ENCODE measurements at regions not wholly inside any gene's neighbourhood (a gene's known extent, or its start where the extent isn't known, plus 50 kb on each side); places are given as distances from the start of the nearest gene placed in this dataset.

DNA sequence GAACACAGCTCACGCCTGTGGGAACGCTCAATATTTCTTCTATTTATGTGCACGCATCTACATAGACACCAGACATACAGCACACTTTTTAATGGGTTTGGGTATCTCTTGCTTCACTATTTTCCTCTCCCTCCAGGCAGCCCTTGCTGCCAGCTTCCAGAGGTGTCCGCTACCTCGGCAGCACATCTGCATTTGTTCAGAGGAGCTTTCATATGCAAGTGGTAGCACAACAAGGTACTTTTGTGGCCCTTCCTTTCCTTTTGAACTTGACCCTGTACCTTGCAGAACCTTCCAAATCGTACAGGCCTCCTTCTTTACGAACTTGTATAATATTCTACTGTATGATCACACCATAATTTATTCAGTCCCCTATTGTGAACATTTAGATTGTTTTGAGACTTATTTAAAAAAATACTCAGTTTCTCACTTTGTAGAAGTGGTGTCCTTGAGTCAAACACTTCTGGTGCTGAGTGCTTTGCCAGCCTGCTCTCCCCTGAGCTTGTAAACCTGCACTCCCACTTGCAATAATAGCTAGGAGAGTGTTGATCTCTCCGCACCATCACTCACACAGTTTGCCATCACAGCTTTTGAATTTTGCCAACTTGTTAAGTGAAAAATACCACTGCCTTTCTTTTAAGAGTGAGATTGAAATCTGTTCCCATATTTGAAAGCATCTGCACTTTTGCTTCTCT is 106.0 kb upstream of the ZNF32 start:
- no peak for DNase-seq (ENCODE audit: low read depth, low spot score)
- in situ Hi-C loops (cut with HindIII; ENCODE audit: low sequenced_read_pairs): no loop called here
- TF ChIP-seq, protein P1, sequence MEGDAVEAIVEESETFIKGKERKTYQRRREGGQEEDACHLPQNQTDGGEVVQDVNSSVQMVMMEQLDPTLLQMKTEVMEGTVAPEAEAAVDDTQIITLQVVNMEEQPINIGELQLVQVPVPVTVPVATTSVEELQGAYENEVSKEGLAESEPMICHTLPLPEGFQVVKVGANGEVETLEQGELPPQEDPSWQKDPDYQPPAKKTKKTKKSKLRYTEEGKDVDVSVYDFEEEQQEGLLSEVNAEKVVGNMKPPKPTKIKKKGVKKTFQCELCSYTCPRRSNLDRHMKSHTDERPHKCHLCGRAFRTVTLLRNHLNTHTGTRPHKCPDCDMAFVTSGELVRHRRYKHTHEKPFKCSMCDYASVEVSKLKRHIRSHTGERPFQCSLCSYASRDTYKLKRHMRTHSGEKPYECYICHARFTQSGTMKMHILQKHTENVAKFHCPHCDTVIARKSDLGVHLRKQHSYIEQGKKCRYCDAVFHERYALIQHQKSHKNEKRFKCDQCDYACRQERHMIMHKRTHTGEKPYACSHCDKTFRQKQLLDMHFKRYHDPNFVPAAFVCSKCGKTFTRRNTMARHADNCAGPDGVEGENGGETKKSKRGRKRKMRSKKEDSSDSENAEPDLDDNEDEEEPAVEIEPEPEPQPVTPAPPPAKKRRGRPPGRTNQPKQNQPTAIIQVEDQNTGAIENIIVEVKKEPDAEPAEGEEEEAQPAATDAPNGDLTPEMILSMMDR (IDR thresholded peaks at IDR 0.05; ENCODE audit: low read depth, low read length): no peak
- H3K4me3 ChIP-seq (ENCODE audit: low read depth, low read length): no peak overlapping the region

DNA sequence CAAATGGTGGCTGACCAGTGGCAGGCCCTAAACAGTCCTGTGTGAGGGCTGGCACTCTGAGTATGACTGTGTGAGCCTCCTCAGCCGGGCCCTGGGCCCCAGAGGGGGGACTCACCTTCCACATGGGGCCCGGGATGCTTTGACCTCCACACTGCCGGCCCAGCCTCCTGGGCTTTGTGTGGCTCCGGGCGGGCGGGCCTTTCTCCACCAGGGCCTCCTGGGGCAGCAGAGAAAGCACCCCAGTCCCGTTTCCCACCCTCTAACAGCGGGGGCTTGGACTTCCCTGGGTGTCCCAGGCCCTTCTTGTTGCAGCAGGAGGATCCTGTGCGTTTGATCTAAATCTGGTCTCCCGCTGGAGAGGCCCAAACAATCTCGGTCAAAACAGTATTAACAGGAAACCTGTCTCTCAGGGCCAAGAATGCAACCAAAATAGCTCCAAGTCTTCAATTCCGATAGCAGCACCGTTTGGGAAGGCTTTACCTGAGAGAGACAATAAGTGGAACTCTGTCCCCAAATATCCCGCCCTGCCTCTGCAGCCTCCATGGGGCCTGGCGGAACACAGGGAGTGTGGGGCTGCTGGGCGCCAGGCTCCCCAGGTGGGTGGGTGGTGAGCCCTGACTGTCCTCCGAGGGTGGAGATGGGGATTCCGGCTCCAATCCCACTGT is 104.8 kb upstream of the ZNF32 start:
- no peak for DNase-seq (ENCODE audit: low read depth, low spot score)
- TF ChIP-seq, protein P1 (IDR thresholded peaks at IDR 0.05; ENCODE audit: low read depth, low read length): no peak
- no peak overlapping the region for H3K4me3 ChIP-seq (ENCODE audit: low read depth, low read length)
- in situ Hi-C loops (cut with HindIII; ENCODE audit: low sequenced_read_pairs): no loop called here

DNA sequence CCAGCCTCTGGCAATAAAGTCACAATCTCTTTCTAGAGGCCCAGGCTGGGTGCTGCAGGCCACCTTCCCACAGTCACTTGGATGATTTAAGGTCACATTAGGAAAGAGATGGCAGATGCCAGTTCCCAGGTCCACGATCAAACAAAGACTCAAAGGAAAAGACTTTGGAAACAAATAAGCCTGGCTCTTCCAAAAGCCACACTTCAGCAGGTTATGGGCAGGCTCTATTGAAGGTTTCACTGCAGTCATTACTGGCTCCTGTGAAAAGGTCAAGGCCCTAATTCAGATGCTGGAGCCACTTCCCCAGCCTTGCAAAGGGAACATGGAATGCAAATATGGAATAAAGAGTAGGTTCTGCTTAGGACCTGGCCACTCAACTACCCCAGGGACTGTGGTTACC is 104.0 kb upstream of the ZNF32 start:
- H3K4me3 ChIP-seq (ENCODE audit: low read depth, low read length): no peak overlapping the region
- in situ Hi-C loops (cut with HindIII; ENCODE audit: low sequenced_read_pairs): no loop called here
- no peak for DNase-seq (ENCODE audit: low read depth, low spot score)
- TF ChIP-seq, protein P1 (IDR thresholded peaks at IDR 0.05; ENCODE audit: low read depth, low read length): no peak

DNA sequence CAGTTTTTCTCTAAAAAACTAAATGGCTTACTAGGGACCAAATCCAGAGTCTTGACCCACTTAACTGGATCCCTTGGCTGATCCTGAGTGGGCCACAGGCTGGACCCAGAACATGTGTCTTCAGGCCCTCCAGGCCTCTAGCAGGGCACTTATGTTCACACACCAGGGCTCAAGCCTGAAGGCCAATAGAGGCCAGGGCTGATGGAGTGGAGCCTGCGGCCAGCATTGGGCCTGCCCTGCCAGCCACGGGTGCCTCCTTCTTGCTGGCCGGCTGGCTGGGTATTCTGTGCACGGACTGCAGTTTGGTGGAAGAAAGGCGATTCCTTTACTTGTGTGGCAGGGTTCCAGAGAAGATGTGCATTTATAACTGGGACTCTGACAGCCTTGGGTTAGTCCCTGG is 103.0 kb upstream of the ZNF32 start:
- no peak overlapping the region for H3K4me3 ChIP-seq (ENCODE audit: low read depth, low read length)
- TF ChIP-seq, protein P1 (IDR thresholded peaks at IDR 0.05; ENCODE audit: low read depth, low read length): no peak
- in situ Hi-C loops (cut with HindIII; ENCODE audit: low sequenced_read_pairs): no loop called here
- DNase-seq (ENCODE audit: low read depth, low spot score): no peak

DNA sequence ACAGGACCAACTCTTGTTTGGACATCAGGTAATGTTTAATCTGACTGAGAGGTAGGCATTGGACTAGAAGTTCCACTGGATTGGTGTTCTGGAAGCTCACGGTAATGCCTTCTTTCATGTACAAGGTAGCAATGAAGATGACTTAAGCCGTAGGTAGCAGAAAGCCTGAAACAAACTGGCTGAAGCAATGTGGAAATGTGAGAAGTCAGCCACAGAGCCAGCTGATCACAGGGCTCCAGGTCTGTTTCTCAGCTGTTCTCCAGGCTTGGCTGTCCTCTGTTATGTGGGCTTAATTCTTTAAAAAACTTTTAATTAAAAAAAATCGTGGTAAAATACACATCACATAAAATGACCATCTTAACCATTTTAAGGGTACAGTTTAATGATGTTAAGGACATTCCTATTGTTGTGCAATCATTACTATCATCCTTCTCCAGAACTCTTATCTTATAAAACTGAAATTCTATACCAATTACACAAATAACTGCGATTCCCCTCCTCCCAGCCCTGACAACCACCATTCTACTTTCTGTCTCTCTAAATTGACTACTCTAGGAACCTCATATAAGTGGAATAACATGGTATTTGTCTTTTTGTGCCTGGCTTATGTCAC is 101.4 kb upstream of the ZNF32 start:
- in situ Hi-C loops (cut with HindIII; ENCODE audit: low sequenced_read_pairs): no loop called here
- TF ChIP-seq, protein P1 (IDR thresholded peaks at IDR 0.05; ENCODE audit: low read depth, low read length): no peak
- no peak for DNase-seq (ENCODE audit: low read depth, low spot score)
- no peak overlapping the region for H3K4me3 ChIP-seq (ENCODE audit: low read depth, low read length)

DNA sequence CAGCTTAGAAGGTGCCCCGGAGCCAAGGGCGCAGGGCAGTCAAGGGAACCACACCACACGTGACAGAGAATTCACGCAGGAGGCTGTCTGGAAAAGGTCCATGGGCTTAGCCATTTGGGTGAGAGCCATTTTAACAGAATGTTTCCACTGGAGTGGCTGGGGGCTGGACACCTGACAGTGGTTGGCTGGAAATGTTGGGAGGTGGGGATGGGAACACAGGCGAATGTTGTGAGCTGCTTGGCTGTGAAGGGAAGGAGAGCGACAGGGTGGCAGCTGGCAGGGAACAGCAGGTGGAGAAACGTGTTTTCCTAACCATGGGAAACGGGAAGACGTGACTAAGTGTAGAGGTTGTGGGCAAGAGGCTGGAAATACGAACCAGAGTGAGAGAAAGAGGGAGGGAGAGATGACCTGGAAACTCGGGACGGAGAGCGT is 100.5 kb upstream of the ZNF32 start:
- no peak overlapping the region for H3K4me3 ChIP-seq (ENCODE audit: low read depth, low read length)
- TF ChIP-seq, protein P1 (IDR thresholded peaks at IDR 0.05; ENCODE audit: low read depth, low read length): no peak
- in situ Hi-C loops (cut with HindIII; ENCODE audit: low sequenced_read_pairs): no loop called here
- DNase-seq (ENCODE audit: low read depth, low spot score): no peak
